H1 (cell line): ENCODE measurements at regions not wholly inside any gene's neighbourhood (a gene's known extent, or its start where the extent isn't known, plus 50 kb on each side); places are given as distances from the start of the nearest gene placed in this dataset.

Experiments
- CTBP2 ChIP-seq: IDR thresholded peaks from 2 replicates; pipeline ENCODE4 v1.7.0; 2011; ENCODE audit warnings: borderline replicate concordance, mild to moderate bottlenecking, moderate library complexity, mixed read lengths, low read length; ENCODE audit not compliant: insufficient read depth, insufficient read length
- EP300 ChIP-seq, 2 experiments: IDR thresholded peaks; 1 replicate in 1 of 2; 2 replicates in 1 of 2; pipeline ENCODE4 v1.6.1; 2011 to 2012; ENCODE audit warnings: low read depth in 2 of 2, low read length in 2 of 2, mild to moderate bottlenecking in 2 of 2, borderline replicate concordance in 1 of 2, inconsistent platforms in 1 of 2, moderate library complexity in 1 of 2
- KDM4A ChIP-seq: IDR thresholded peaks from one replicate; pipeline ENCODE4 v1.7.1; 2012; ENCODE audit warnings: low read depth, mild to moderate bottlenecking, moderate library complexity, low read length, inconsistent platforms; ENCODE audit not compliant: severe bottlenecking
- NANOG ChIP-seq: IDR thresholded peaks from 2 replicates; pipeline ENCODE4 v1.6.1; 2011; ENCODE audit warnings: low read length, low read depth, mild to moderate bottlenecking, inconsistent platforms; ENCODE audit not compliant: insufficient read depth, poor library complexity, severe bottlenecking
- TF ChIP-seq, protein P1 (sequence below): fragments of 300-600 bp; sonication (generic); IDR thresholded peaks from 2 replicates; pipeline ENCODE4 v1.7.1; 2012; ENCODE audit warnings: low read length, moderate library complexity, mild to moderate bottlenecking, inconsistent platforms; ENCODE audit not compliant: insufficient replicate concordance

- TF ChIP-seq EP300 (IDR thresholded peaks at IDR 0.05; ENCODE audit: borderline replicate concordance in 1 of 2, low read depth in 2 of 2, low read length in 2 of 2) (no peak), KDM4A (no peak), NANOG (no peak), CTBP2 (no peak)
- TF ChIP-seq, protein P1, sequence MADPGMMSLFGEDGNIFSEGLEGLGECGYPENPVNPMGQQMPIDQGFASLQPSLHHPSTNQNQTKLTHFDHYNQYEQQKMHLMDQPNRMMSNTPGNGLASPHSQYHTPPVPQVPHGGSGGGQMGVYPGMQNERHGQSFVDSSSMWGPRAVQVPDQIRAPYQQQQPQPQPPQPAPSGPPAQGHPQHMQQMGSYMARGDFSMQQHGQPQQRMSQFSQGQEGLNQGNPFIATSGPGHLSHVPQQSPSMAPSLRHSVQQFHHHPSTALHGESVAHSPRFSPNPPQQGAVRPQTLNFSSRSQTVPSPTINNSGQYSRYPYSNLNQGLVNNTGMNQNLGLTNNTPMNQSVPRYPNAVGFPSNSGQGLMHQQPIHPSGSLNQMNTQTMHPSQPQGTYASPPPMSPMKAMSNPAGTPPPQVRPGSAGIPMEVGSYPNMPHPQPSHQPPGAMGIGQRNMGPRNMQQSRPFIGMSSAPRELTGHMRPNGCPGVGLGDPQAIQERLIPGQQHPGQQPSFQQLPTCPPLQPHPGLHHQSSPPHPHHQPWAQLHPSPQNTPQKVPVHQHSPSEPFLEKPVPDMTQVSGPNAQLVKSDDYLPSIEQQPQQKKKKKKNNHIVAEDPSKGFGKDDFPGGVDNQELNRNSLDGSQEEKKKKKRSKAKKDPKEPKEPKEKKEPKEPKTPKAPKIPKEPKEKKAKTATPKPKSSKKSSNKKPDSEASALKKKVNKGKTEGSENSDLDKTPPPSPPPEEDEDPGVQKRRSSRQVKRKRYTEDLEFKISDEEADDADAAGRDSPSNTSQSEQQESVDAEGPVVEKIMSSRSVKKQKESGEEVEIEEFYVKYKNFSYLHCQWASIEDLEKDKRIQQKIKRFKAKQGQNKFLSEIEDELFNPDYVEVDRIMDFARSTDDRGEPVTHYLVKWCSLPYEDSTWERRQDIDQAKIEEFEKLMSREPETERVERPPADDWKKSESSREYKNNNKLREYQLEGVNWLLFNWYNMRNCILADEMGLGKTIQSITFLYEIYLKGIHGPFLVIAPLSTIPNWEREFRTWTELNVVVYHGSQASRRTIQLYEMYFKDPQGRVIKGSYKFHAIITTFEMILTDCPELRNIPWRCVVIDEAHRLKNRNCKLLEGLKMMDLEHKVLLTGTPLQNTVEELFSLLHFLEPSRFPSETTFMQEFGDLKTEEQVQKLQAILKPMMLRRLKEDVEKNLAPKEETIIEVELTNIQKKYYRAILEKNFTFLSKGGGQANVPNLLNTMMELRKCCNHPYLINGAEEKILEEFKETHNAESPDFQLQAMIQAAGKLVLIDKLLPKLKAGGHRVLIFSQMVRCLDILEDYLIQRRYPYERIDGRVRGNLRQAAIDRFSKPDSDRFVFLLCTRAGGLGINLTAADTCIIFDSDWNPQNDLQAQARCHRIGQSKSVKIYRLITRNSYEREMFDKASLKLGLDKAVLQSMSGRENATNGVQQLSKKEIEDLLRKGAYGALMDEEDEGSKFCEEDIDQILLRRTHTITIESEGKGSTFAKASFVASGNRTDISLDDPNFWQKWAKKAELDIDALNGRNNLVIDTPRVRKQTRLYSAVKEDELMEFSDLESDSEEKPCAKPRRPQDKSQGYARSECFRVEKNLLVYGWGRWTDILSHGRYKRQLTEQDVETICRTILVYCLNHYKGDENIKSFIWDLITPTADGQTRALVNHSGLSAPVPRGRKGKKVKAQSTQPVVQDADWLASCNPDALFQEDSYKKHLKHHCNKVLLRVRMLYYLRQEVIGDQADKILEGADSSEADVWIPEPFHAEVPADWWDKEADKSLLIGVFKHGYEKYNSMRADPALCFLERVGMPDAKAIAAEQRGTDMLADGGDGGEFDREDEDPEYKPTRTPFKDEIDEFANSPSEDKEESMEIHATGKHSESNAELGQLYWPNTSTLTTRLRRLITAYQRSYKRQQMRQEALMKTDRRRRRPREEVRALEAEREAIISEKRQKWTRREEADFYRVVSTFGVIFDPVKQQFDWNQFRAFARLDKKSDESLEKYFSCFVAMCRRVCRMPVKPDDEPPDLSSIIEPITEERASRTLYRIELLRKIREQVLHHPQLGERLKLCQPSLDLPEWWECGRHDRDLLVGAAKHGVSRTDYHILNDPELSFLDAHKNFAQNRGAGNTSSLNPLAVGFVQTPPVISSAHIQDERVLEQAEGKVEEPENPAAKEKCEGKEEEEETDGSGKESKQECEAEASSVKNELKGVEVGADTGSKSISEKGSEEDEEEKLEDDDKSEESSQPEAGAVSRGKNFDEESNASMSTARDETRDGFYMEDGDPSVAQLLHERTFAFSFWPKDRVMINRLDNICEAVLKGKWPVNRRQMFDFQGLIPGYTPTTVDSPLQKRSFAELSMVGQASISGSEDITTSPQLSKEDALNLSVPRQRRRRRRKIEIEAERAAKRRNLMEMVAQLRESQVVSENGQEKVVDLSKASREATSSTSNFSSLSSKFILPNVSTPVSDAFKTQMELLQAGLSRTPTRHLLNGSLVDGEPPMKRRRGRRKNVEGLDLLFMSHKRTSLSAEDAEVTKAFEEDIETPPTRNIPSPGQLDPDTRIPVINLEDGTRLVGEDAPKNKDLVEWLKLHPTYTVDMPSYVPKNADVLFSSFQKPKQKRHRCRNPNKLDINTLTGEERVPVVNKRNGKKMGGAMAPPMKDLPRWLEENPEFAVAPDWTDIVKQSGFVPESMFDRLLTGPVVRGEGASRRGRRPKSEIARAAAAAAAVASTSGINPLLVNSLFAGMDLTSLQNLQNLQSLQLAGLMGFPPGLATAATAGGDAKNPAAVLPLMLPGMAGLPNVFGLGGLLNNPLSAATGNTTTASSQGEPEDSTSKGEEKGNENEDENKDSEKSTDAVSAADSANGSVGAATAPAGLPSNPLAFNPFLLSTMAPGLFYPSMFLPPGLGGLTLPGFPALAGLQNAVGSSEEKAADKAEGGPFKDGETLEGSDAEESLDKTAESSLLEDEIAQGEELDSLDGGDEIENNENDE, result no peak
Observed at GRCh38 chr4:43374216-43374751, 481.8 kb downstream of the GRXCR1 start (continued).
